ENCODE measurements at regions not wholly inside any gene's neighbourhood (a gene's known extent, or its start where the extent isn't known, plus 50 kb on each side); places are given as distances from the start of the nearest gene placed in this dataset.

DNA sequence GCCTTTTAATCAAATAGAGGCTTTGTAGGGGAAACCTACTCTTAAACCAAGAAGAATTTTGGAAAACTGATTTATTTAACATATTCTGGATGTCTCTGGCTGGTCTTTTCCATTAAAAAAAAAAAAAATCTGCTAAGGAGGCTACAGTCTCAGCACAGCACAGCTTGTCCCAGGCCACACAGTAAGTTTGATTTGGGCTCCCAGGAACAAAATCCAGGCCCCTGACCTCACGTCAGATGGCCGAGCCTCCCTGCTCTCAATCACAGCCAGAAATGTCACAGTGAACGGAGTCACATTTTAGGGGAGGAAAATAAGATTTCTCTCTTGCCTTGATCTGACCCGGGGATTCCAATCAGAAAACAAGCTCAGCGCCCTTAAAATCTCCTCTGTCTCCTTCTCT is 72.9 kb upstream of the TBX5 start:
- H3K27ac ChIP-seq, result no peak overlapping the region
- no peaks in the 10 kb centered on the region for H3K9me3 ChIP-seq
- no peak for TF ChIP-seq EP300 (IDR thresholded peaks at IDR 0.05)
- TF ChIP-seq, protein P1, sequence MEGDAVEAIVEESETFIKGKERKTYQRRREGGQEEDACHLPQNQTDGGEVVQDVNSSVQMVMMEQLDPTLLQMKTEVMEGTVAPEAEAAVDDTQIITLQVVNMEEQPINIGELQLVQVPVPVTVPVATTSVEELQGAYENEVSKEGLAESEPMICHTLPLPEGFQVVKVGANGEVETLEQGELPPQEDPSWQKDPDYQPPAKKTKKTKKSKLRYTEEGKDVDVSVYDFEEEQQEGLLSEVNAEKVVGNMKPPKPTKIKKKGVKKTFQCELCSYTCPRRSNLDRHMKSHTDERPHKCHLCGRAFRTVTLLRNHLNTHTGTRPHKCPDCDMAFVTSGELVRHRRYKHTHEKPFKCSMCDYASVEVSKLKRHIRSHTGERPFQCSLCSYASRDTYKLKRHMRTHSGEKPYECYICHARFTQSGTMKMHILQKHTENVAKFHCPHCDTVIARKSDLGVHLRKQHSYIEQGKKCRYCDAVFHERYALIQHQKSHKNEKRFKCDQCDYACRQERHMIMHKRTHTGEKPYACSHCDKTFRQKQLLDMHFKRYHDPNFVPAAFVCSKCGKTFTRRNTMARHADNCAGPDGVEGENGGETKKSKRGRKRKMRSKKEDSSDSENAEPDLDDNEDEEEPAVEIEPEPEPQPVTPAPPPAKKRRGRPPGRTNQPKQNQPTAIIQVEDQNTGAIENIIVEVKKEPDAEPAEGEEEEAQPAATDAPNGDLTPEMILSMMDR (IDR thresholded peaks at IDR 0.05), result no peak
- no peak for TF ChIP-seq POLR2A (IDR thresholded peaks at IDR 0.05)
- TF ChIP-seq POLR2AphosphoS5 (IDR thresholded peaks at IDR 0.05), result no peak
- peaks cover 24 to 91% (median 63%) of the 10 kb centered on the region in 3 donors for H3K27me3 ChIP-seq
- H3K4me3 ChIP-seq, result no peak overlapping the region
- H3K36me3 ChIP-seq, result no peaks in the 10 kb centered on the region
- H3K4me1 ChIP-seq, result peaks cover 0 to 18% (median 16%) of the 10 kb centered on the region in 4 donors
- 19 to 25% methylated on average over 5 of the region's 5 CpGs for WGBS, 2 donors
- intact Hi-C loops (cut with DNase I), result no loop called here
- DNase-seq, result no peak

DNA sequence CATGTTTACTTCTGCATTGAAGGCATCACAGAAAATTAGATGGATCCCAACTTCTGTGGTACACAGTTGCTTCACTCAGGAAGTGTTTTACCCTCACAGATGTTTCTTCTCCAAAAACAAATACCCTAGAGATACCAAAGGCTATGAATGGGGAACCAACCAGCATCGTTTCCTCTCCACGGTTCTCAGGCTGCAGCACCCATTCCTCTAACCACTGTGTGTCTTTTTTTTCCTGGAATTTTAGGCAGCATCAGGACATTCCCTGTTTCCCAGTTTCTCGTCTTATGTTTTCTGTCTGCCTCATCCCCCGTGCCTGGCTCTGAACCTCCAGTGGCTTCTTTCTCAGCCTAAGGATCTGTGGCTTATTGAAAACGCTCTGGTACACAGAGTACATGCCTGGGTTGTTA is 72.0 kb upstream of the TBX5 start:
- TF ChIP-seq POLR2A (IDR thresholded peaks at IDR 0.05), result no peak
- TF ChIP-seq, protein P1 (IDR thresholded peaks at IDR 0.05), result no peak
- TF ChIP-seq POLR2AphosphoS5 (IDR thresholded peaks at IDR 0.05), result no peak
- no peak for TF ChIP-seq EP300 (IDR thresholded peaks at IDR 0.05)
- no peak overlapping the region for H3K27ac ChIP-seq
- intact Hi-C loops (cut with DNase I), result no loop called here
- H3K27me3 ChIP-seq, result peaks cover 24 to 86% (median 63%) of the 10 kb centered on the region in 3 donors
- 13 to 15% methylated on average over 5 of the region's 5 CpGs for WGBS, 2 donors
- H3K4me3 ChIP-seq, result no peak overlapping the region
- no peaks in the 10 kb centered on the region for H3K36me3 ChIP-seq
- DNase-seq, result no peak
- H3K4me1 ChIP-seq, result peaks cover 0 to 18% (median 16%) of the 10 kb centered on the region in 4 donors
- H3K9me3 ChIP-seq, result no peaks in the 10 kb centered on the region

GRCh38 chr12:114476159-114476558 is 70.2 kb upstream of the TBX5 start:
- TF ChIP-seq EP300 (IDR thresholded peaks at IDR 0.05), result no peak
- TF ChIP-seq, protein P1 (IDR thresholded peaks at IDR 0.05), result no peak
- TF ChIP-seq POLR2AphosphoS5 (IDR thresholded peaks at IDR 0.05), result no peak
- TF ChIP-seq POLR2A (IDR thresholded peaks at IDR 0.05), result no peak
- peaks cover 0 to 17% (median 15%) of the 10 kb centered on the region in 4 donors for H3K4me1 ChIP-seq
- H3K27me3 ChIP-seq, result peaks cover 17 to 68% (median 51%) of the 10 kb centered on the region in 3 donors
- DNase-seq, result no peak
- no peak overlapping the region for H3K27ac ChIP-seq
- H3K4me3 ChIP-seq, result no peak overlapping the region
- H3K36me3 ChIP-seq, result no peaks in the 10 kb centered on the region
- WGBS, 2 donors, result 35 to 40% methylated on average over 2 of the region's 2 CpGs
- H3K9me3 ChIP-seq, result no peaks in the 10 kb centered on the region
- intact Hi-C loops (cut with DNase I), result no loop called here

DNA sequence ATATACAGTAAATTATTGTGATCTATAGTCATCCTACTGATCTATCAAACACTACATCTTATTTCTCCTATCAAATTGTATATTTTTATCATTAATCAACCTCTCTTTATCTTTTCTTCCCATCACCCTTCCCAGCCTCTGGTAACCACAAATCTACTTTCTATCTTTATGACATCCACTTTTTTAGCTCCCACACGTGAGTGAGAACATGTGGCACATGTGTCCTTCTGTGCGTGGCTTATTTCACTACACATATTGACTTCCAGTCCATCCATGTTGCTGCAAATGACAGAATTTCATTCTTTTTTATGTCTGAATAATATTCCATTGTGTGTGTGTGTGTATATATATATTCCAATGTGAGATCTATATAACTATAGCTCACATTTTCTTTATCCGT is 67.8 kb upstream of the TBX5 start:
- no peak overlapping the region for H3K4me3 ChIP-seq
- DNase-seq, result no peak
- H3K27me3 ChIP-seq, result peaks cover 10 to 56% (median 27%) of the 10 kb centered on the region in 3 donors
- intact Hi-C loops (cut with DNase I), result no loop called here
- H3K9me3 ChIP-seq, result no peaks in the 10 kb centered on the region
- TF ChIP-seq POLR2AphosphoS5 (IDR thresholded peaks at IDR 0.05), result no peak
- no peak for TF ChIP-seq POLR2A (IDR thresholded peaks at IDR 0.05)
- no peaks in the 10 kb centered on the region for H3K4me1 ChIP-seq
- 67 to 81% methylated on average over 3 of the region's 3 CpGs for WGBS, 2 donors
- no peaks in the 10 kb centered on the region for H3K36me3 ChIP-seq
- no peak overlapping the region for H3K27ac ChIP-seq

DNA sequence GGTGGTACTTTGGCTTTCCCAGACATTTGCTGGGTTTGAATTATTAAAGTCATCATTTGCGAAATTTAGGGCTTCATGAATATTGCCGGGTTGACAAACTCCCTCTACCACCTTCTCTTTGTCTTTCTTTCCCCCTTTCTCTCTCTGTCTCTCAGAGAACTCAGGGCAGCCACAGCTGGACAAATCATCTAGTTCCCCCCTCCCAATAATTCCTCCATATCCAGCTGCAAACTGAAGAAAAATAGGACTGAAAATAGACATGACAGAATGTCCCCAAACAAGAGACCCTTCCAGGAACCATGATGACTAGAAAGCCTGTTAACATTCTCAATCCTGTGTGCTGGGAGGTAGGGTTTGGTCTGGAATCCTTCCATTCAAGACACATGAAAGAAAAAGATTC is 67.1 kb upstream of the TBX5 start:
- H3K4me1 ChIP-seq, result no peaks in the 10 kb centered on the region
- 66 to 86% methylated on average over 2 of the region's 2 CpGs for WGBS, 2 donors
- no peak overlapping the region for H3K27ac ChIP-seq
- intact Hi-C loops (cut with DNase I), result no loop called here
- H3K9me3 ChIP-seq, result no peaks in the 10 kb centered on the region
- no peak for TF ChIP-seq EP300 (IDR thresholded peaks at IDR 0.05)
- TF ChIP-seq, protein P1 (IDR thresholded peaks at IDR 0.05), result no peak
- TF ChIP-seq POLR2A (IDR thresholded peaks at IDR 0.05), result no peak
- no peak for TF ChIP-seq POLR2AphosphoS5 (IDR thresholded peaks at IDR 0.05)
- H3K36me3 ChIP-seq, result no peaks in the 10 kb centered on the region
- peaks cover 6 to 49% (median 20%) of the 10 kb centered on the region in 3 donors for H3K27me3 ChIP-seq
- no peak overlapping the region for H3K4me3 ChIP-seq
- no peak for DNase-seq
